Erythroblast (primary cell): ENCODE measurements at regions not wholly inside any gene's neighbourhood (a gene's known extent, or its start where the extent isn't known, plus 50 kb on each side); places are given as distances from the start of the nearest gene placed in this dataset.

Source experiments
- GATA1 ChIP-seq: IDR thresholded peaks from 2 replicates; pipeline ENCODE4 v1.6.1; 2011; ENCODE audit warnings: low read depth, mild to moderate bottlenecking, control low read depth, low read length, moderate library complexity
- POLR2A ChIP-seq: IDR thresholded peaks from 2 replicates; pipeline ENCODE4 v1.6.1; 2011; ENCODE audit warnings: mild to moderate bottlenecking, low read length

DNA sequence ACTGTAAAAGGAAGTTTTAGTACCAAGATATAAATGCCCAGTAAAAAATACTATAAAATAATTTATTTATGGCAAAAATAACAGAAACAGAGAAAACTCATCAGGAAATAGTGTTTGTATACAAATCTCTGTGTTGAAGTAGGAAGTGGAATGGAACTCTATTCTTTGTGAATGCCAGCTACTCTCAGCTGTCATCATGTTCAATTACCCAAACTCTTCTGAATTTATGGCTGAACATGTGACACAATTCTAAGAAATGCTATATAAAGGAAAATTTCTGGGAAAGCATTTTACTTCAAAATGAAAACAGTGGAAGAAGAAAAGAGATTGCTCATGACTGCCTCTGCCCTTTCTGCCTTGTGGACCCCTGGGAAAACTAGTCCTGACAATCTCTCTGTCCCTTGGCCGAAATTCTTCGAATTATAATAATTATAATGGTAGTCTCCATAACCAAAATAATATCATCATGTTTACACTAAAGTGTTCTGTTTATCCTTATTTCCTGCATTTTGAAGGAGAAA is 522.3 kb upstream of the ST8SIA4 start:
- no peak for TF ChIP-seq POLR2A
- no peak for TF ChIP-seq GATA1
